H1 (cell line): ENCODE measurements at regions not wholly inside any gene's neighbourhood (a gene's known extent, or its start where the extent isn't known, plus 50 kb on each side); places are given as distances from the start of the nearest gene placed in this dataset.

Source experiments
- CTCF ChIA-PET: fragments of 300-600 bp; sonication (Branson Sonifier 250); formaldehyde crosslinking; loops from one replicate; lab custom pipeline; 2021; ENCODE audit not compliant: partially characterized antibody; lab: Charles Lee
- POLR2A ChIA-PET: fragments of 300-600 bp; sonication (Branson Sonifier 250); formaldehyde crosslinking; loops from one replicate; lab custom pipeline; 2021; ENCODE audit warnings: inconsistent platforms; ENCODE audit not compliant: partially characterized antibody; lab: Charles Lee
- DNase-seq, 2 experiments: peaks; one replicate each; pipeline versions ENCODE4 v3.0.0 to v3.0.0-alpha.2; 2010 to 2022; ENCODE audit warnings: low spot score in 2 of 2, low read depth in 1 of 2, mixed read lengths in 1 of 2
- FAIRE-seq: peaks from 2 replicates; lab custom pipeline; 2011; peaks lifted over from hg19 to GRCh38; lab: Jason Lieb, UNC
- H2AFZ ChIP-seq: 2 replicates; pipeline ENCODE4 v1.8.1; 2012; ENCODE audit warnings: low read length, inconsistent platforms
- H2AK5ac ChIP-seq: 2 replicates; pipeline ENCODE4 v1.6.1; 2013; ENCODE audit warnings: low read depth, low read length
- H2BK120ac ChIP-seq: replicated peaks from 2 replicates; pipeline ENCODE3; 2013; ENCODE audit warnings: low read depth, low read length, inconsistent platforms
- H2BK12ac ChIP-seq: 2 replicates; pipeline ENCODE4 v1.6.1; 2013; ENCODE audit warnings: low read depth, low read length
- H2BK15ac ChIP-seq: 2 replicates; pipeline ENCODE4 v1.6.1; 2013; ENCODE audit warnings: low read length
- H2BK20ac ChIP-seq: 2 replicates; pipeline ENCODE4 v1.6.1; 2013; ENCODE audit warnings: low read length
- H2BK5ac ChIP-seq: 2 replicates; pipeline ENCODE4 v1.6.1; 2013; ENCODE audit warnings: low read depth, low read length
- H3K14ac ChIP-seq: 2 replicates; pipeline ENCODE4 v1.6.1; 2013; ENCODE audit warnings: inconsistent platforms; ENCODE audit not compliant: insufficient read length
- H3K18ac ChIP-seq: 2 replicates; pipeline ENCODE4 v1.6.1; 2013; ENCODE audit warnings: low read length; ENCODE audit errors: extremely low read depth
- H3K23ac ChIP-seq: 2 replicates; pipeline ENCODE4 v1.6.1; 2013; ENCODE audit warnings: inconsistent platforms; ENCODE audit not compliant: insufficient read length
- H3K23me2 ChIP-seq: 2 replicates; pipeline ENCODE4 v1.6.1; 2013; ENCODE audit warnings: low read depth, low read length
- H3K27ac ChIP-seq: 2 replicates; pipeline ENCODE4 v1.6.1; 2011; ENCODE audit warnings: low read depth, low read length, inconsistent platforms
- H3K27me3 ChIP-seq, 4 experiments: replicated peaks in 1 of 4; 1 replicate in 1 of 4; 2 replicates in 3 of 4; pipeline versions ENCODE4 v1.6.1 to v1.8.1; 2011 to 2013; ENCODE audit warnings: low read length in 3 of 4, mild to moderate bottlenecking in 3 of 4, inconsistent platforms in 2 of 4, mixed read lengths in 2 of 4, moderate library complexity in 1 of 4; ENCODE audit not compliant: control insufficient read depth in 3 of 4, insufficient read depth in 3 of 4; ENCODE audit errors: extremely low read depth in 1 of 4
- H3K36me3 ChIP-seq, 4 experiments: 2 replicates each; pipeline versions ENCODE4 v1.6.1 to v1.8.1; 2011 to 2013; ENCODE audit warnings: mild to moderate bottlenecking in 4 of 4, low read length in 3 of 4, moderate library complexity in 2 of 4, control low read depth in 1 of 4, inconsistent platforms in 1 of 4; ENCODE audit not compliant: insufficient read depth in 4 of 4, control insufficient read depth in 2 of 4
- H3K4ac ChIP-seq: replicated peaks from 2 replicates; pipeline ENCODE3; 2013; ENCODE audit warnings: low read length, low read depth, mixed read lengths, inconsistent platforms; ENCODE audit not compliant: insufficient read length
- H3K4me1 ChIP-seq, 4 experiments: replicated peaks in 1 of 4; 1 replicate in 1 of 4; 2 replicates in 3 of 4; pipeline versions ENCODE4 v1.6.1 to v1.8.1; 2011 to 2013; ENCODE audit warnings: low read length in 3 of 4, inconsistent platforms in 2 of 4, mixed read lengths in 1 of 4; ENCODE audit not compliant: insufficient read depth in 4 of 4, control insufficient read depth in 3 of 4
- H3K4me2 ChIP-seq, 2 experiments: 2 replicates each; pipeline versions ENCODE4 v1.6.1 to v1.8.1; 2011 to 2013; ENCODE audit warnings: low read depth in 2 of 2, low read length in 2 of 2, control low read depth in 1 of 2, inconsistent platforms in 1 of 2, mild to moderate bottlenecking in 1 of 2; ENCODE audit not compliant: insufficient read depth in 1 of 2
- H3K4me3 ChIP-seq, 4 experiments: fragments of 200-600, 300-600 bp in 1 of 4; sonication (generic), shearing (Covaris generic), sonication (Bioruptor Twin) in 1 of 4; 2 replicates each; pipeline versions ENCODE4 v1.5.1 to v1.8.1; 2011 to 2016; ENCODE audit warnings: low read length in 4 of 4, low read depth in 3 of 4, control low read depth in 2 of 4, inconsistent platforms in 2 of 4, mild to moderate bottlenecking in 2 of 4, mixed read lengths in 1 of 4, moderate library complexity in 1 of 4; ENCODE audit not compliant: insufficient read depth in 2 of 4; ENCODE audit errors: extremely low read depth in 1 of 4
- H3K56ac ChIP-seq: replicated peaks from 2 replicates; pipeline ENCODE3; 2013; ENCODE audit warnings: low read depth, mild to moderate bottlenecking, mixed read lengths, low read length, inconsistent platforms; ENCODE audit not compliant: insufficient read length
- H3K79me1 ChIP-seq: 2 replicates; pipeline ENCODE4 v1.6.1; 2013; ENCODE audit warnings: low read depth, low read length, control low read depth
- H3K79me2 ChIP-seq, 2 experiments: 2 replicates each; pipeline versions ENCODE4 v1.6.1 to v1.8.1; 2012 to 2013; ENCODE audit warnings: low read length in 2 of 2, mild to moderate bottlenecking in 2 of 2, inconsistent platforms in 1 of 2; ENCODE audit not compliant: insufficient read depth in 2 of 2, control insufficient read depth in 1 of 2
- H3K9ac ChIP-seq, 4 experiments: replicated peaks in 1 of 4; 1 replicate in 1 of 4; 2 replicates in 3 of 4; pipeline versions ENCODE4 v1.6.1 to v1.8.1; 2011 to 2013; ENCODE audit warnings: low read depth in 3 of 4, low read length in 3 of 4, control low read depth in 2 of 4, mild to moderate bottlenecking in 2 of 4, moderate library complexity in 2 of 4, inconsistent platforms in 1 of 4; ENCODE audit errors: extremely low read depth in 1 of 4
- H3K9me3 ChIP-seq, 2 experiments: 2 replicates each; pipeline versions ENCODE4 v1.6.1 to v1.8.1; 2012 to 2013; ENCODE audit warnings: mild to moderate bottlenecking in 2 of 2, moderate library complexity in 2 of 2, control low read depth in 1 of 2, inconsistent platforms in 1 of 2, low read depth in 1 of 2, low read length in 1 of 2, mixed read lengths in 1 of 2; ENCODE audit not compliant: insufficient read depth in 2 of 2
- H4K20me1 ChIP-seq, 2 experiments: replicated peaks in 1 of 2; 2 replicates each; pipeline versions ENCODE3 to v1.8.1; 2011 to 2013; ENCODE audit warnings: inconsistent platforms in 2 of 2, low read length in 2 of 2, mild to moderate bottlenecking in 1 of 2; ENCODE audit not compliant: insufficient read depth in 2 of 2, control insufficient read depth in 1 of 2
- H4K5ac ChIP-seq: 2 replicates; pipeline ENCODE4 v1.6.1; 2013; ENCODE audit warnings: low read length, low read depth, mixed read lengths, inconsistent platforms; ENCODE audit not compliant: insufficient read length
- H4K8ac ChIP-seq: 2 replicates; pipeline ENCODE4 v1.8.0; 2013; ENCODE audit warnings: mild to moderate bottlenecking, moderate library complexity, low read length, inconsistent platforms; ENCODE audit not compliant: insufficient read depth; ENCODE audit errors: extremely low read depth
- H4K91ac ChIP-seq: replicated peaks from 2 replicates; pipeline ENCODE3; 2013; ENCODE audit warnings: low read length, mixed read lengths, inconsistent platforms; ENCODE audit not compliant: insufficient read length
- BACH1 ChIP-seq: IDR thresholded peaks from 2 replicates; pipeline ENCODE4 v1.6.1; 2012; ENCODE audit warnings: low read length, improper control_type of control experiment
- E2F6 ChIP-seq: IDR thresholded peaks from 2 replicates; pipeline ENCODE4 v1.6.1; 2012; ENCODE audit warnings: inconsistent platforms
- EGR1 ChIP-seq: IDR thresholded peaks from 2 replicates; pipeline ENCODE4 v1.6.1; 2011; ENCODE audit warnings: low read depth, low read length, borderline replicate concordance
- KDM1A ChIP-seq: fragments of 200-600, 300-600 bp; sonication (generic); IDR thresholded peaks from 2 replicates; pipeline ENCODE4 v1.7.1; 2016; ENCODE audit warnings: mild to moderate bottlenecking, low read length, borderline replicate concordance
- MAFK ChIP-seq: IDR thresholded peaks from 2 replicates; pipeline ENCODE4 v1.6.1; 2012; ENCODE audit warnings: low read depth, mild to moderate bottlenecking, improper control_type of control experiment, low read length
- NANOG ChIP-seq: IDR thresholded peaks from 2 replicates; pipeline ENCODE4 v1.6.1; 2011; ENCODE audit warnings: low read length, low read depth, mild to moderate bottlenecking, inconsistent platforms; ENCODE audit not compliant: insufficient read depth, poor library complexity, severe bottlenecking
- POLR2A ChIP-seq, 2 experiments: IDR thresholded peaks; 1 replicate in 1 of 2; 2 replicates in 1 of 2; pipeline ENCODE4 v1.6.1; 2011; ENCODE audit warnings: low read depth in 2 of 2, low read length in 2 of 2, mild to moderate bottlenecking in 2 of 2; ENCODE audit errors: control extremely low read depth in 1 of 2
- SIN3A ChIP-seq, 2 experiments: IDR thresholded peaks in 1 of 2; conservative IDR thresholded peaks in 1 of 2; 2 replicates each; pipeline ENCODE4 v1.6.1; 2011 to 2012; ENCODE audit warnings: low read length in 2 of 2, improper control_type of control experiment in 1 of 2, low read depth in 1 of 2, mild to moderate bottlenecking in 1 of 2
- SP2 ChIP-seq: IDR thresholded peaks from 2 replicates; pipeline ENCODE4 v1.6.1; 2012; ENCODE audit warnings: mild to moderate bottlenecking, low read length, inconsistent platforms
- SRF ChIP-seq: IDR thresholded peaks from 2 replicates; pipeline ENCODE4 v1.6.1; 2011; ENCODE audit warnings: mild to moderate bottlenecking, low read depth, low read length, moderate library complexity
- TAF7 ChIP-seq: optimal IDR thresholded peaks from 2 replicates; pipeline ENCODE3; 2011; ENCODE audit warnings: low read depth, mild to moderate bottlenecking, inconsistent platforms, low read length, moderate library complexity, borderline replicate concordance
- YY1 ChIP-seq: IDR thresholded peaks from 2 replicates; pipeline ENCODE4 v1.6.1; 2011; ENCODE audit warnings: low read depth, mild to moderate bottlenecking, low read length

DNA sequence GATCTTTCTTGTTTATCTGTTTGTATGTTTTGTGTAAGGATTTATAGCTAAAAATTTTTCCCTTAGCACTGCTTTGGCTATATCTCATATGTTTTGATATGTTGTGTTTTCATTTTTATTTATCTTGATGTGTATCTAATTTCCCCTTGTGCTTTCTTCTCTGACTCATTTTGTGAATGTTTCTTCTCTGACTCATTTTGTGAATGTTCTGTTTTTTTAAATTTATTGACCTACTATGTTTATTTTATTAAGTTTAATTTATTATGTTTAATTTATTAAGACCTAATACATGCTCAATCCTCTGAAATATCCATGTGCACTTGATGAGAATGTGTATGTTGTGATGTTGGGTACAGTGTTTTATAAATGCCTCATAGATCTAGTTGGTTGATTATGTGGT, 793.5 kb upstream of the CADM2 start:
- no peak overlapping the region for H3K4me2 ChIP-seq
- H2AK5ac ChIP-seq: no peak overlapping the region
- H3K4me3 ChIP-seq: no peak overlapping the region
- no peak overlapping the region for H4K8ac ChIP-seq
- no peak overlapping the region for H2BK20ac ChIP-seq
- FAIRE-seq (no peak), DNase-seq (no peak)
- no peak overlapping the region for H3K23ac ChIP-seq
- H3K4ac ChIP-seq: no peak overlapping the region
- no peak overlapping the region for H2BK12ac ChIP-seq
- no peak overlapping the region for H3K27ac ChIP-seq
- no peaks in the 10 kb centered on the region for H3K9me3 ChIP-seq
- H4K5ac ChIP-seq: no peak overlapping the region
- no peaks in the 10 kb centered on the region for H3K23me2 ChIP-seq
- H2BK5ac ChIP-seq: no peak overlapping the region
- H4K91ac ChIP-seq: no peak overlapping the region
- POLR2A ChIA-PET: no interaction called here
- no peak overlapping the region for H2BK15ac ChIP-seq
- no peaks in the 10 kb centered on the region for H3K27me3 ChIP-seq
- H3K56ac ChIP-seq: no peak overlapping the region
- H3K9ac ChIP-seq: no peak overlapping the region
- CTCF ChIA-PET: no interaction called here
- no peak overlapping the region for H3K14ac ChIP-seq
- H2AFZ ChIP-seq: no peak overlapping the region
- H3K4me1 ChIP-seq: no peaks in the 10 kb centered on the region
- no peaks in the 10 kb centered on the region for H3K79me1 ChIP-seq
- no peaks in the 10 kb centered on the region for H3K36me3 ChIP-seq
- H3K18ac ChIP-seq: no peak overlapping the region
- H2BK120ac ChIP-seq: no peak overlapping the region
- H4K20me1 ChIP-seq: no peaks in the 10 kb centered on the region
- TF ChIP-seq SP2: no peak
- TF ChIP-seq BACH1: no peak
- TF ChIP-seq NANOG: no peak
- no peak for TF ChIP-seq POLR2A (IDR thresholded peaks at IDR 0.05; ENCODE audit: control extremely low read depth in 1 of 2, low read depth in 2 of 2, low read length in 2 of 2)
- no peak for TF ChIP-seq SIN3A (conservative IDR thresholded peaks at IDR 0.05 in 1 of 2, IDR thresholded peaks at IDR 0.05 in 1 of 2; ENCODE audit: low read depth in 1 of 2, low read length in 2 of 2)
- TF ChIP-seq MAFK: no peak
- TF ChIP-seq KDM1A: no peak
- TF ChIP-seq SRF: no peak
- no peak for TF ChIP-seq TAF7
- no peak for TF ChIP-seq EGR1
- no peak for TF ChIP-seq YY1
- no peak for TF ChIP-seq E2F6
- H3K79me2 ChIP-seq: no peaks in the 10 kb centered on the region
